ENCODE measurements at regions not wholly inside any gene's neighbourhood (a gene's known extent, or its start where the extent isn't known, plus 50 kb on each side); places are given as distances from the start of the nearest gene placed in this dataset.
A peak's percentile ranks its signal among the peaks of the same experiment; 100 is the strongest.
"Not testable (repeated sequence)": the region's sequence is repeated elsewhere in the genome, so short reads cannot be mapped to it uniquely, and the experiment has no call there.

DNA sequence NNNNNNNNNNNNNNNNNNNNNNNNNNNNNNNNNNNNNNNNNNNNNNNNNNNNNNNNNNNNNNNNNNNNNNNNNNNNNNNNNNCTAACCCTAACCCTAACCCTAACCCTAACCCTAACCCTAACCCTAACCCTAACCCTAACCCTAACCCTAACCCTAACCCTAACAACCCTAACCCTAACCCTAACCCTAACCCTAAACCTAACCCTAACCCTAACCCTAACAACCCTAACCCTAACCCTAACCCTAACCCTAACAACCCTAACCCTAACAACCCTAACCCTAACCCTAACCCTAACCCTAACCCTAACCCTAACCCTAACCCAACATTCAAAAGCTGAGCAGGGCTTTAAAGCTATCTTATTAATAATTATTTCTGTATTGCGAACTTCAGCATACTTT, 182.5 kb upstream of the FAM20C start:
- H3K27me3 Mint-ChIP-seq (ENCODE audit: low read depth); H3K4me1 Mint-ChIP-seq; H3K27ac Mint-ChIP-seq; DNase-seq (ENCODE audit: low spot score in 2 of 2, unreplicated experiment in 2 of 2); H3K9me3 Mint-ChIP-seq; H3K4me3 Mint-ChIP-seq; H3K36me3 Mint-ChIP-seq: not testable (repeated sequence)

DNA sequence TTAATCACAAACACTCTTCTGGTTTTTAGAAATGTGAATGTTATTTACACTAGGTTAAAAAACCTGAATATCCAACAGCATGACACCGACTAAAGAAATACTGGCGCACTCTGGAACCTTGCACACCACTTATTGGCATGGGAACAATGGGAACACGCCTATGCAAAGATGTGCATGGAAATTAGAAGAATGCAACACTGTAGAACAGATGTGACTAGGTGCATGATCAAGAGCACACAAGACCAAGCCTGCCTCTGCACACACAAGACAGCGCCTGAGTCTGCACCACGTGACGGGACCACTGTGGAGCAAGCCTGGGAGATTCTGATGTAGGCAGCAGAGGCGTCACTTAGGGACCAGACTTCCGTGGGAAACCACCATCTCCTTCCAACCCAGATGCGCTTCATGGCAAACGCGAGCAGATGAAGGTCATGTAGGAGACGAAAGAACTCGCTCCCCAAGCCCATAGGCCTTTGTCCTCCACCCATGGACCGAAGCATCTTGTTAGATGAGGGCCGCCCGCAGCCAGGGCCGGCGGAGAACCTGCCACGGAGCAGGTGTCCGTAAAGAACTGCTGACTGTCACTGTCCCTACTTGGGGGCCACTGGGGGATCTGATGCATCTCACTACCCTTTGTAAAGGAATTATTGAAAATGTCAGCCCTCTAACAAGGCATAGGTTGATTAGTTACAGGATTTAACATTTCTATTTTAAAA, 159.6 kb upstream of the FAM20C start:
- not testable (repeated sequence) for H3K27ac Mint-ChIP-seq; H3K36me3 Mint-ChIP-seq; DNase-seq (ENCODE audit: low spot score in 2 of 2, unreplicated experiment in 2 of 2); H3K4me3 Mint-ChIP-seq; H3K27me3 Mint-ChIP-seq (ENCODE audit: low read depth); H3K9me3 Mint-ChIP-seq; H3K4me1 Mint-ChIP-seq

DNA sequence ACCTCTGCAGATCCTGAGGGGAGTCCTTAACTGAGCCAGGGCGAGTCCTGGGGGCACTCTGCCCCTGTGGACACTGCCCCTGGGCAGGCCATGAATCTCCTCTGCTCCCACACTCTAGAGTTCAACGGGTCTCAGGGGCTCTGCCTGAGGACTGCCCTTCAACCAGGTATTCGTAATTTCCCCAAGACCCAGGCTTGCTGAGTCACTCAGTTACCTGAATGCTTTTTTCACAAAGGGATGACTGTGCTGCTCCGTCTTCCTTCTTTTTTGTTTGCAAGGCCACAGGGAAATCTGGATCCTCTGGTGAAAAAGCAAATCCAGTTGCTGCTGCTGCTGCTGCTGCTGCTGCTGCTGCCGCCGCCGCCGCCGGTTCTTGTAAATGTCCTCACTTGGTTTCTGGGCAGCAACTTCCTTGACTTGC, 157.2 kb upstream of the FAM20C start:
- H3K4me3 Mint-ChIP-seq; DNase-seq (ENCODE audit: low spot score in 2 of 2, unreplicated experiment in 2 of 2); H3K27ac Mint-ChIP-seq; H3K27me3 Mint-ChIP-seq (ENCODE audit: low read depth); H3K4me1 Mint-ChIP-seq; H3K36me3 Mint-ChIP-seq; H3K9me3 Mint-ChIP-seq: not testable (repeated sequence)

DNA sequence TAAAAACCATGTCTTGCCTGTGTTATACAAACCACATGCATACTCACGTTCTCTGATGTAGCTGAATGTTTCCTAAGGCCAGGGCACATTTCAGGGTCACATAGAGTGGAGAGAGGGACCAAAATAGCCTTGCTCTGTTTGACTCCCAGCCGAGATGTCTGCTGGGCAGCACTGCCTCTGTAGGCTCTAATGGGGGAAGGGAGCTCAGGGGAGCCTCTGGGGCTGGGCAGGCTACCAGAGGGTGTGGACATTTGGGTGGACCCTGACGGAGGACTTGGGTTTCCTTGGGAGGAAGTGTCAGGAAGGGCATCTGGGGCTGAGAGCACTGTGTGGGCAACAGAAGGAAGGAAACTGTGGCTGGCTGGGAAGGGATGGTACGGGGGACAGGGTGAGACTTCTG, 155.8 kb upstream of the FAM20C start:
- not testable (repeated sequence) for DNase-seq (ENCODE audit: low spot score in 2 of 2, unreplicated experiment in 2 of 2); H3K27me3 Mint-ChIP-seq (ENCODE audit: low read depth); H3K4me3 Mint-ChIP-seq; H3K27ac Mint-ChIP-seq; H3K36me3 Mint-ChIP-seq; H3K9me3 Mint-ChIP-seq; H3K4me1 Mint-ChIP-seq

DNA sequence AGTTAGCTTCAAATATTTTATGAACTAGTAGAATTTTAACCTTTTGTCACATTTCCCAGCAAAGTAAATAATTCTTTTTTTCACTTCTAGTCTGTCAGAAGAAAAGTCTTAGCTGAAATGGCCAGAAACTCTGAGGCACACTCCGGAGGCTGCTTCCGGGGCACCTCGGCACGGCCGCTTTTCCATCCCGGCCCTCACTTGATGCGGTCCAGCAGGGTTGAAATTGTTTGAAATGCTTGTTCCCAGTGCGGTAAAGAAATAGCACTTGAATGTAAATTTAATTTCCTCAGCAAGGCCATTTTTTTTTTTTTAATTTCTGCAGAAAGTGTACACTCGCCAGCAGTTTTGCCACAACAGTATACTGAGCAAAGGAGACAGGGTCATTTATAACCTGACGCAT, 154.7 kb upstream of the FAM20C start:
- not testable (repeated sequence) for H3K4me1 Mint-ChIP-seq; H3K36me3 Mint-ChIP-seq; H3K27ac Mint-ChIP-seq; H3K9me3 Mint-ChIP-seq; DNase-seq (ENCODE audit: low spot score in 2 of 2, unreplicated experiment in 2 of 2); H3K4me3 Mint-ChIP-seq
- H3K27me3 Mint-ChIP-seq (ENCODE audit: low read depth) = peaks cover 13% of the 10 kb centered on the region

DNA sequence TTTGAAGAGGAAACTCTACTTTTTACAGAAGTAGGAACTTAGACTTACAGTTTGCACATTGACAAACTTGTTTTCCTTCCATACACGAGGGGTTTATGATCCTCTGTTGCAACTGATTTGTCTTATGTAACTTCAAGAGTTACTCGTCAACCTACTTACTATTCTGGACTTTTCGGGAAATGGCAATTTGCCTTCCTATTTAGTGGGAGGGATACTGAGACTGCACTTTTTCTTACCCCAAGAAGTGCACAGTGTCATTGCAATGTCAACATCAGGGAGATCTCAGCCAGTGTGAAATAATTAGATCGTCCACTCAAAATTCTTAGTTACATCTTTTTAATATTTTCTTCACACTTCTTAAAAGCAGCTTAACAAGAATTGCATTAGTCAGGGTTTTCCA, 153.9 kb upstream of the FAM20C start:
- not testable (repeated sequence) for H3K4me3 Mint-ChIP-seq; DNase-seq (ENCODE audit: low spot score in 2 of 2, unreplicated experiment in 2 of 2); H3K27ac Mint-ChIP-seq; H3K4me1 Mint-ChIP-seq; H3K36me3 Mint-ChIP-seq; H3K9me3 Mint-ChIP-seq
- H3K27me3 Mint-ChIP-seq (ENCODE audit: low read depth) = peaks cover 20% of the 10 kb centered on the region

DNA sequence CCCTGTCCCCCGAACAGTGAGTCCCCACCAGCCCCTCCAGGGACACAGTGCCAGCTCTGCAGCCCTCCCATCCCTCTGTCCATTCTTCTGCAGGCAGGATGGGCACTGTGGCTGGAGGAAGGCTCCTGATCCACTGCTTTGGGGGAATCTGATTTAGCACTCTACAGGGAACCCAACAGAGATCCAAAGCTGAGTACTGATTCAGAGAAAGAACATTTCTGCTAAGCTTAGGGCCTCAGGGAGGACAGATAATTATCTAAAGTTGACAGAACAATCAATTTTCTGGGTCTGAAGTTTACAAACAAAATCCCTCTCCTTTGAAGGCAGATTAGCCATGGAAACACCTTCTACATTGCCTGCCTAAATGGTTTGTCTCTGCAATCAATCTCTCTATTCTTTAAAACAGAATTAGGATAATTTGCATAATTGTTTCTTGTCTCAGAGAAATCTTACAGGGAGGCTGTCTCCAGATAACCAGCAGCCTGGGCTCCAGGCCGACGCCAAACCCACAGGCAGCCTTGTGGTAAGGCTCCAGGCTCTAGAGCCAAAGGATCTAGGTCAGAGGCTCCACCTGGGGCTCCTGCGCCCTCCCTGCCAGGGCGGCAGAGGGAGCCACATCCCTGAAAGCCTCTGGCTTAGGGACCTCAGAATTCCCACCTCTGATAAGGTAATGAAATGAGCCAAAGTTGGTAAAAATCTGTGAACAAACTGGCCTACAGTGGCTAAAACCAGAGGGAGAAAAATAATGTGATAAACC, 152.2 kb upstream of the FAM20C start:
- H3K27ac Mint-ChIP-seq, H3K4me1 Mint-ChIP-seq, H3K36me3 Mint-ChIP-seq, H3K9me3 Mint-ChIP-seq, H3K4me3 Mint-ChIP-seq: not testable (repeated sequence)
- peak in 1 of 2 experiments; percentile 38 for DNase-seq (ENCODE audit: low spot score in 2 of 2, unreplicated experiment in 2 of 2)
- peaks cover 35% of the 10 kb centered on the region for H3K27me3 Mint-ChIP-seq (ENCODE audit: low read depth)

DNA sequence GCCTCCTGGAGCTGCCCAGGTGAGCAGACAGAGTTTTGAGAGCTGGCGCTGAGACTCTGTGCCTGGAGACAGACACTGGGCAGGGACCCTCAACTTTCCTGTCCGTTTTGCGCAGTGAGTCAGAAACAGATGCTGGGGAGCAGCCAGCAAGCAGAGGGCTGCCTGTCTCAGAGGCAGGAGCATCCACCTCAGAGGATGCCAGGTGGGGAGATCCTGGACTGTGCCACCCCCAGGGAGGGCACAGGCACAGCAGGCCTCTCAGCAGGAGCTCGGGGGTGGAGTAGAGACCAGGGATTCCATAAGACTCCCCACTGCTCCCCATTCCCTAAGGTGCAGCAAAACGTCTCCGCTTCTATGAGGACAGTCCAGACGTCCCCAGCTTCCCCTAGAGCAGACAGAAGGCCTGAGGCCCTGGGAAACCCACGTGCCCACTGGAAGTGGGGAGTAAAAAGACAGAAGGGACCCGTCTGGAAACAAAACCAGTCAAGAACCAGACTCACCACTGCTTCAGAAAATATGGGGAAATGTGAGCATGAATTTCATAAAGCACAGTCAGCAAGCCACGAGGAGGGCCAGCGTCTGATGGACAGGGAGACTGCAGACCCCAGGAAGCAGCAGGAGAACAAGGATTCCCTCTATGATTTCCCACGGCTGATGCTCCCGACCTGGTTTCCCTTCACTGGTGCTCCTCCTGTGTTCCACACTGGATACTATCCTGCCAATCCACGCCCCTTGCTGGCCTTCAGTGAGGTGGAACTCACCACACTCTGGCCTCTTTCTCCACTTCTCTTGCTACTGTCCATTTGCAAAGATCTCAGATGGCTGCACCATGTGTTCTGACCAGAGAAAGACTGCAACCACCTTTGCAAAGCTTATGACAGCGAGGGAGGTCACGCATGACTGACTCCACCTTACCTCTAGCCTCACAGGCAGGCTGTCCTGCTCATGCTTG, 151.3 kb upstream of the FAM20C start:
- Mint-ChIP-seq H3K27ac (no peak overlapping the region), H3K4me3 (no peak overlapping the region), H3K27me3 (ENCODE audit: low read depth) (peaks cover 41% of the 10 kb centered on the region), H3K4me1 (peaks cover 4% of the 10 kb centered on the region), H3K36me3 (no peaks in the 10 kb centered on the region), H3K9me3 (no peaks in the 10 kb centered on the region)
- peak in 1 of 2 experiments; percentile 26 for DNase-seq (ENCODE audit: low spot score in 2 of 2, unreplicated experiment in 2 of 2)
- TF ChIP-seq, protein P1, sequence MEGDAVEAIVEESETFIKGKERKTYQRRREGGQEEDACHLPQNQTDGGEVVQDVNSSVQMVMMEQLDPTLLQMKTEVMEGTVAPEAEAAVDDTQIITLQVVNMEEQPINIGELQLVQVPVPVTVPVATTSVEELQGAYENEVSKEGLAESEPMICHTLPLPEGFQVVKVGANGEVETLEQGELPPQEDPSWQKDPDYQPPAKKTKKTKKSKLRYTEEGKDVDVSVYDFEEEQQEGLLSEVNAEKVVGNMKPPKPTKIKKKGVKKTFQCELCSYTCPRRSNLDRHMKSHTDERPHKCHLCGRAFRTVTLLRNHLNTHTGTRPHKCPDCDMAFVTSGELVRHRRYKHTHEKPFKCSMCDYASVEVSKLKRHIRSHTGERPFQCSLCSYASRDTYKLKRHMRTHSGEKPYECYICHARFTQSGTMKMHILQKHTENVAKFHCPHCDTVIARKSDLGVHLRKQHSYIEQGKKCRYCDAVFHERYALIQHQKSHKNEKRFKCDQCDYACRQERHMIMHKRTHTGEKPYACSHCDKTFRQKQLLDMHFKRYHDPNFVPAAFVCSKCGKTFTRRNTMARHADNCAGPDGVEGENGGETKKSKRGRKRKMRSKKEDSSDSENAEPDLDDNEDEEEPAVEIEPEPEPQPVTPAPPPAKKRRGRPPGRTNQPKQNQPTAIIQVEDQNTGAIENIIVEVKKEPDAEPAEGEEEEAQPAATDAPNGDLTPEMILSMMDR (IDR thresholded peaks at IDR 0.05; ENCODE audit: unreplicated experiment) = no peak

Measured in mesothelial cell of epicardium (in vitro differentiated cells).